Colonic mucosa (tissue), 4 donors: ENCODE measurements at regions not wholly inside any gene's neighbourhood (a gene's known extent, or its start where the extent isn't known, plus 50 kb on each side); places are given as distances from the start of the nearest gene placed in this dataset.

Experiments
- DNase-seq: peaks from one replicate; pipeline ENCODE4 v3.0.0-alpha.2; 2020
- H3K27ac ChIP-seq: fragments of 200-600 bp; one replicate; pipeline ENCODE4 v1.8.0; 2021
- H3K27me3 ChIP-seq: fragments of 200-600 bp; one replicate; pipeline ENCODE4 v1.8.0; 2021
- H3K36me3 ChIP-seq: fragments of 200-600 bp; one replicate; pipeline ENCODE4 v1.8.0; 2021
- H3K4me1 ChIP-seq: fragments of 200-600 bp; one replicate; pipeline ENCODE4 v1.8.0; 2021; ENCODE audit warnings: mild to moderate bottlenecking
- H3K4me3 ChIP-seq: fragments of 200-600 bp; one replicate; pipeline ENCODE4 v1.8.0; 2021
- H3K9ac ChIP-seq, 2 donors: one replicate each; pipeline ENCODE4 v1.7.0; 2013; ENCODE audit warnings: control low read depth in 2 of 2, low read depth in 2 of 2, low read length in 2 of 2
- H3K9me3 ChIP-seq: fragments of 200-600 bp; one replicate; pipeline ENCODE4 v1.8.0; 2021
- intact Hi-C: fragments of 100-400 bp; cut with DNase I; formaldehyde crosslinking; loops from one replicate; pipeline ENCODE4 v1.14.1; 2022
- TF ChIP-seq, protein P1 (sequence below): fragments of 200-600 bp; IDR thresholded peaks from one replicate; pipeline ENCODE4 v1.8.0; 2022; ENCODE audit warnings: antibody characterized with exemption, mild to moderate bottlenecking
- donor health status: healthy.
- donor health status: DM: no; HTN: no; CAD: no.
- donor health status: DM: no; HTN: no; CAD: no.

DNA sequence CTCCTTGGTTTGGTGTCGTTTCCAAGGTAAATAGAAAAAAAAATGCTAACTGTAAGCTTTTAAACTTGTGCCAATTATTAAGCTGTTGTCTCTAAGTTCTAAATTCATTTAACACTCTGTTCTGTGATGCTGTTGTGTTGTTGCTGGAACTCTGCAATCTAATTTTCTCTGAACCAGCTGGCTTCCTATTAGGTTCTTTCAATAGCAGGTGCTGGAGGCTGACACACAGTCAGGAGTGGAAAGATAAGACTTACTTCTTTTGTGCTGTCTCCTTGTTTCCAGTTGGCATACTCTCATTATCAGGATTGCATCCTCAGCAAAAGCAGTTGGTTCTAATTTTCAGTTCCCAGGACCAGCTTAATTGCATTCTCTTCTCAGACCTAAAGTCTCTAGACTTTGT, 1252.6 kb upstream of the NUDT12 start:
- no peak overlapping the region for H3K27ac ChIP-seq
- H3K9me3 ChIP-seq, result no peaks in the 10 kb centered on the region
- H3K4me1 ChIP-seq, result no peaks in the 10 kb centered on the region
- no peaks in the 10 kb centered on the region for H3K36me3 ChIP-seq
- no peak overlapping the region for H3K9ac ChIP-seq
- DNase-seq, result no peak
- H3K4me3 ChIP-seq, result no peak overlapping the region
- intact Hi-C loops, result no loop called here
- TF ChIP-seq, protein P1, sequence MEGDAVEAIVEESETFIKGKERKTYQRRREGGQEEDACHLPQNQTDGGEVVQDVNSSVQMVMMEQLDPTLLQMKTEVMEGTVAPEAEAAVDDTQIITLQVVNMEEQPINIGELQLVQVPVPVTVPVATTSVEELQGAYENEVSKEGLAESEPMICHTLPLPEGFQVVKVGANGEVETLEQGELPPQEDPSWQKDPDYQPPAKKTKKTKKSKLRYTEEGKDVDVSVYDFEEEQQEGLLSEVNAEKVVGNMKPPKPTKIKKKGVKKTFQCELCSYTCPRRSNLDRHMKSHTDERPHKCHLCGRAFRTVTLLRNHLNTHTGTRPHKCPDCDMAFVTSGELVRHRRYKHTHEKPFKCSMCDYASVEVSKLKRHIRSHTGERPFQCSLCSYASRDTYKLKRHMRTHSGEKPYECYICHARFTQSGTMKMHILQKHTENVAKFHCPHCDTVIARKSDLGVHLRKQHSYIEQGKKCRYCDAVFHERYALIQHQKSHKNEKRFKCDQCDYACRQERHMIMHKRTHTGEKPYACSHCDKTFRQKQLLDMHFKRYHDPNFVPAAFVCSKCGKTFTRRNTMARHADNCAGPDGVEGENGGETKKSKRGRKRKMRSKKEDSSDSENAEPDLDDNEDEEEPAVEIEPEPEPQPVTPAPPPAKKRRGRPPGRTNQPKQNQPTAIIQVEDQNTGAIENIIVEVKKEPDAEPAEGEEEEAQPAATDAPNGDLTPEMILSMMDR, result no peak
- no peaks in the 10 kb centered on the region for H3K27me3 ChIP-seq

GRCh38 chr5:104800440-104801048, 1238.0 kb upstream of the NUDT12 start:
- DNase-seq, result no peak
- H3K36me3 ChIP-seq, result no peaks in the 10 kb centered on the region
- TF ChIP-seq, protein P1, result no peak
- H3K4me3 ChIP-seq, result no peak overlapping the region
- H3K9me3 ChIP-seq, result no peaks in the 10 kb centered on the region
- intact Hi-C loops, result no loop called here
- no peaks in the 10 kb centered on the region for H3K27me3 ChIP-seq
- no peak overlapping the region for H3K9ac ChIP-seq
- no peaks in the 10 kb centered on the region for H3K4me1 ChIP-seq
- no peak overlapping the region for H3K27ac ChIP-seq

DNA sequence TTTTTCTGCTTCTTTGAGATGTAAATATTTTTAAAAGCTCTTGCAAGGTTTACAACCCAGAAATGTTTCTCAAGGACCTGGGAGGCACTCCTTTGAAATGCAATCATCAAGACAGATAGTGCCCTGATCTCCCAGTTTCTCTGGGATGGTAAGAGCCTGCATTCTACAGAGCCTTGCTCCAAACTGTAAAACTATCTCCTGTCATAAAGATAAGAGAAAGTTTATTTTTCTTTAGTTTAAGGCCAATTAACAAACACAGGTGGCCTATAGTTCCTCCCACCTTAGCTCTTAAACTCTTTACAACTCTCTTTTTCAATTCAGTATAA, 1231.1 kb upstream of the NUDT12 start:
- intact Hi-C loops, result no loop called here
- Histone ChIP-seq H3K9ac (no peak overlapping the region), H3K36me3 (no peaks in the 10 kb centered on the region), H3K9me3 (no peaks in the 10 kb centered on the region), H3K27ac (peak overlapping the region; percentile 37), H3K4me1 (no peaks in the 10 kb centered on the region), H3K27me3 (no peaks in the 10 kb centered on the region), H3K4me3 (no peak overlapping the region)
- TF ChIP-seq, protein P1, result no peak
- DNase-seq, result peak; percentile 54

DNA sequence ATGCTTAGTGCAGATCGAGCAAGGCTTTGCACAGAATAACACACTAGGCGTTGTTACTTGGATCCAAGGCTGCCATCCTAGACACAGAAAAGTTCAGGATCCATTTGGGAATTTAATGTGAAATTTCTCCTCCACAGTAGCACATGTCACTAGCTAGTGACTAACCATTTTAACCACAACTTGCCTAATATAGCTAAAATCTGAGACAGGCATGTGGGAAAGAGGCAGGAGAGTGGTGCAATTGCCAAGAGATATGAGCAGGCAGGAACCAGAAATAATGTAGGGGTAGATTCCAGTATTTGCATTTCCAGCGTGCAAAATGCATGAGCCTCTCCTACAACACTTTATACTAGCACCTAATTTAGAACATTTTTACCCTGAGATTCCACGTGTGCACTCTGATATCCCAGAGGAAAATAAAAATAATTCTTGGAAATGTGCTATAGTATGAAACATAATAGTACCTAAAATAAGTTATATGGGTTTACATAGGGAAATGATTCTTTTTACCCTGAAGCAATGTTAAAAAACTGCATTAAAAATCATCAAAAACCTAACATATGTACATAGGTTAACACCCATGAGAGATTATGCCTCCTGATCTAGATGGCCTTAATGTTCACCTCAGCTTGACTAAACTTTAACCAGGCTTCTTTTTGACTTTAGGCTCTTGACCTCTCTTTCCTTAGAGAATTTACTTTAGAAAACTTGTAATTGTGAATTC, 1230.6 kb upstream of the NUDT12 start:
- H3K27ac ChIP-seq, result peak overlapping the region; percentile 37
- TF ChIP-seq, protein P1, result no peak
- H3K27me3 ChIP-seq, result no peaks in the 10 kb centered on the region
- no peak overlapping the region for H3K4me3 ChIP-seq
- no peak overlapping the region for H3K9ac ChIP-seq
- H3K9me3 ChIP-seq, result no peaks in the 10 kb centered on the region
- no peaks in the 10 kb centered on the region for H3K4me1 ChIP-seq
- intact Hi-C loops, result no loop called here
- H3K36me3 ChIP-seq, result no peaks in the 10 kb centered on the region
- DNase-seq, result no peak

GRCh38 chr5:104789366-104789765, 1226.8 kb upstream of the NUDT12 start:
- DNase-seq, result no peak
- H3K27me3 ChIP-seq, result no peaks in the 10 kb centered on the region
- intact Hi-C loops, result no loop called here
- no peak overlapping the region for H3K9ac ChIP-seq
- no peaks in the 10 kb centered on the region for H3K9me3 ChIP-seq
- no peaks in the 10 kb centered on the region for H3K36me3 ChIP-seq
- H3K4me3 ChIP-seq, result no peak overlapping the region
- H3K4me1 ChIP-seq, result no peaks in the 10 kb centered on the region
- TF ChIP-seq, protein P1, result no peak
- no peak overlapping the region for H3K27ac ChIP-seq
